OCI-LY1 (cell line): ENCODE measurements at regions not wholly inside any gene's neighbourhood (a gene's known extent, or its start where the extent isn't known, plus 50 kb on each side); places are given as distances from the start of the nearest gene placed in this dataset.

Experiments
- H2AFZ ChIP-seq: fragments of 200-600 bp; sonication (generic), shearing (Covaris generic); 2 replicates; pipeline ENCODE4 v1.6.0; 2014; ENCODE audit warnings: antibody characterized with exemption, mild to moderate bottlenecking, low read length
- H3F3A ChIP-seq: fragments of 200-600 bp; sonication (generic), shearing (Covaris generic); 2 replicates; pipeline ENCODE4 v1.6.0; 2014; ENCODE audit warnings: mild to moderate bottlenecking, antibody characterized with exemption, low read length, moderate library complexity; ENCODE audit not compliant: insufficient read depth
- H3K27ac ChIP-seq: fragments of 200-600 bp; sonication (generic); 2 replicates; pipeline ENCODE4 v1.5.1; 2014; ENCODE audit warnings: low read length, mixed run types, mild to moderate bottlenecking, low read depth; ENCODE audit not compliant: poor library complexity, severe bottlenecking
- H3K27me3 ChIP-seq: fragments of 200-600 bp; sonication (generic); 2 replicates; pipeline ENCODE4 v1.6.0; 2014; ENCODE audit warnings: antibody characterized with exemption, mild to moderate bottlenecking, low read length, moderate library complexity; ENCODE audit not compliant: insufficient read depth
- H3K36me3 ChIP-seq: fragments of 200-600 bp; sonication (generic); 2 replicates; pipeline ENCODE4 v1.6.1; 2014; ENCODE audit warnings: mild to moderate bottlenecking, antibody characterized with exemption, low read length, moderate library complexity, mixed read lengths; ENCODE audit not compliant: insufficient read depth
- H3K4me1 ChIP-seq: fragments of 200-600 bp; sonication (generic); 2 replicates; pipeline ENCODE4 v1.5.1; 2014; ENCODE audit warnings: mild to moderate bottlenecking, low read length, moderate library complexity; ENCODE audit not compliant: insufficient read depth, severe bottlenecking
- H3K4me2 ChIP-seq: fragments of 200-600 bp; sonication (generic), shearing (Covaris generic); 2 replicates; pipeline ENCODE4 v1.6.1; 2014; ENCODE audit warnings: low read length
- H3K4me3 ChIP-seq: fragments of 200-600 bp; sonication (generic); 2 replicates; pipeline ENCODE4 v1.5.1; 2014; ENCODE audit warnings: low read length, low read depth, mild to moderate bottlenecking, mixed read lengths; ENCODE audit not compliant: poor library complexity, severe bottlenecking
- H3K79me2 ChIP-seq: fragments of 200-600 bp; shearing (Covaris generic); 2 replicates; pipeline ENCODE4 v1.6.1; 2016; ENCODE audit warnings: mixed run types, low read length, mixed read lengths; ENCODE audit not compliant: insufficient read depth
- H3K9ac ChIP-seq: fragments of 200-600 bp; sonication (generic), shearing (Covaris generic); 2 replicates; pipeline ENCODE4 v1.6.1; 2014; ENCODE audit warnings: mild to moderate bottlenecking, low read length, mixed read lengths
- H3K9me2 ChIP-seq: fragments of 200-600 bp; sonication (generic), shearing (Covaris generic); 2 replicates; pipeline ENCODE4 v1.6.1; 2014; ENCODE audit warnings: low read depth, mild to moderate bottlenecking, low read length, mixed read lengths
- H3K9me3 ChIP-seq: fragments of 200-600 bp; shearing (Covaris generic); 2 replicates; pipeline ENCODE4 v1.6.1; 2014; ENCODE audit warnings: low read length, mixed read lengths
- H4K20me1 ChIP-seq: fragments of 200-600 bp; sonication (generic), shearing (Covaris generic); 2 replicates; pipeline ENCODE4 v1.6.0; 2016; ENCODE audit warnings: mild to moderate bottlenecking, low read length; ENCODE audit not compliant: insufficient read depth
- CTCF ChIP-seq: fragments of 200-600 bp; sonication (generic), shearing (Covaris generic); IDR thresholded peaks from 2 replicates; pipeline ENCODE4 v1.5.1; 2017; ENCODE audit warnings: mild to moderate bottlenecking, antibody characterized with exemption, low read length, moderate library complexity, mixed read lengths
- EZH2 ChIP-seq: fragments of 200-600 bp; sonication (generic), shearing (Covaris generic); IDR thresholded peaks from 2 replicates; pipeline ENCODE4 v1.8.0; 2017; ENCODE audit warnings: borderline replicate concordance, mixed run types, mild to moderate bottlenecking, antibody characterized with exemption, low read length, moderate library complexity, mixed read lengths

GRCh38 chr16:64225696-64226095 is 896.2 kb downstream of the CDH11 start:
- no peak for TF ChIP-seq CTCF
- no peak for TF ChIP-seq EZH2
- 0 out of 2 replicates have a peak overlapping the region, but pooled peaks have one; percentile 61 for H2AFZ ChIP-seq

GRCh38 chr16:64225036-64225435 is 896.8 kb downstream of the CDH11 start:
- Histone ChIP-seq H4K20me1 (no peaks in the 10 kb centered on the region), H3F3A (no peaks in the 10 kb centered on the region), H3K9me3 (0 out of 2 replicates have a peak, but pooled peaks cover 10% of the 10 kb centered on the region), H3K79me2 (no peaks in the 10 kb centered on the region), H3K27me3 (no peaks in the 10 kb centered on the region), H3K4me3 (no peak overlapping the region), H3K4me1 (peaks cover 8% of the 10 kb centered on the region), H2AFZ (no peak overlapping the region), H3K27ac (no peak overlapping the region), H3K9me2 (no peaks in the 10 kb centered on the region), H3K4me2 (no peak overlapping the region), H3K36me3 (peaks cover 6% of the 10 kb centered on the region; the same call in 1 of the 2 replicates), H3K9ac (no peak overlapping the region)
- TF ChIP-seq EZH2 (no peak), CTCF (no peak)

More at GRCh38 chr16:64225696-64226095, 896.2 kb downstream of the CDH11 start:
- Histone ChIP-seq H3K4me1 (peaks cover 7% of the 10 kb centered on the region), H3K36me3 (peaks cover 6% of the 10 kb centered on the region; the same call in 1 of the 2 replicates), H3K9me2 (no peaks in the 10 kb centered on the region), H3K9ac (no peak overlapping the region), H3K79me2 (no peaks in the 10 kb centered on the region), H4K20me1 (no peaks in the 10 kb centered on the region), H3K9me3 (0 out of 2 replicates have a peak, but pooled peaks cover 10% of the 10 kb centered on the region), H3K27ac (no peak overlapping the region), H3K4me3 (no peak overlapping the region), H3K4me2 (no peak overlapping the region), H3F3A (no peaks in the 10 kb centered on the region), H3K27me3 (no peaks in the 10 kb centered on the region)

- H4K20me1 ChIP-seq = no peaks in the 10 kb centered on the region
- H3K36me3 ChIP-seq = no peaks in the 10 kb centered on the region
- no peaks in the 10 kb centered on the region for H3K79me2 ChIP-seq
- H3K4me2 ChIP-seq = peak overlapping the region; percentile 55
- peak overlapping the region; percentile 46; the same call in 1 of the 2 replicates for H3K9ac ChIP-seq
- H3K9me3 ChIP-seq = no peaks in the 10 kb centered on the region
- H3K4me3 ChIP-seq = peak overlapping the region; percentile 15
- peak overlapping the region; percentile 37 for H2AFZ ChIP-seq
- no peaks in the 10 kb centered on the region for H3F3A ChIP-seq
- no peak for TF ChIP-seq EZH2
- no peak for TF ChIP-seq CTCF
- H3K9me2 ChIP-seq = no peaks in the 10 kb centered on the region
- H3K27me3 ChIP-seq = no peaks in the 10 kb centered on the region
- peak overlapping the region; percentile 80 for H3K27ac ChIP-seq
- peaks cover 66% of the 10 kb centered on the region for H3K4me1 ChIP-seq
These were observed 903.9 kb downstream of the CDH11 start for GRCh38 chr16:64217789-64218535.
